Heart left ventricle (tissue), 13 donors: ENCODE measurements at regions not wholly inside any gene's neighbourhood (a gene's known extent, or its start where the extent isn't known, plus 50 kb on each side); places are given as distances from the start of the nearest gene placed in this dataset.

Experiments used
- POLR2A ChIP-seq, 2 donors: fragments of 450-650 bp; IDR thresholded peaks; one replicate each; pipeline ENCODE4 v1.6.1; 2017; ENCODE audit warnings: antibody characterized with exemption in 2 of 2, mild to moderate bottlenecking in 2 of 2, moderate library complexity in 2 of 2
- TF ChIP-seq, protein P1 (sequence below), 12 donors: fragments of 200-600 bp; sonication (generic) in 4 of 12; IDR thresholded peaks; one replicate each; pipeline versions ENCODE4 v1.5.0 to v1.8.0; 2018 to 2022; ENCODE audit warnings: antibody characterized with exemption in 12 of 12, mild to moderate bottlenecking in 5 of 12
- donor health status: ischemic (EF 13 %, LVEDD 7.1; RV severe dilation, severe dysfunction).
- donor health status: DM: no; HTN: yes; CAD: no.
- donor health status: DM: no; HTN: no; CAD: no.
- donor health status: ischemic (EF 25% LVEDD 6.9; RV normal size, moderate dysfunction).
- donor health status: ischemic (EF 25% LVEDD 5.7; RV mildly dilated, moderate dysfunction).
- donor health status: ischemic (EF 35%, LVEDD 5.7; RV mildly dilated, moderate dysfunction).
- donor health status: nonischemic (EF 11% LVEDD 7.7; RV severe dilation, severe dysfunction).
- donor health status: DM: yes; HTN: yes; CAD: no.
- donor health status: PGD.
- donor health status: ischemic (EF 29% LVEDD 5.4; RV normal size, mild dysfunction).
- donor health status: nonischemic (EF 23%, LVEDD 6.1; RV moderate dilation, normal function).

DNA sequence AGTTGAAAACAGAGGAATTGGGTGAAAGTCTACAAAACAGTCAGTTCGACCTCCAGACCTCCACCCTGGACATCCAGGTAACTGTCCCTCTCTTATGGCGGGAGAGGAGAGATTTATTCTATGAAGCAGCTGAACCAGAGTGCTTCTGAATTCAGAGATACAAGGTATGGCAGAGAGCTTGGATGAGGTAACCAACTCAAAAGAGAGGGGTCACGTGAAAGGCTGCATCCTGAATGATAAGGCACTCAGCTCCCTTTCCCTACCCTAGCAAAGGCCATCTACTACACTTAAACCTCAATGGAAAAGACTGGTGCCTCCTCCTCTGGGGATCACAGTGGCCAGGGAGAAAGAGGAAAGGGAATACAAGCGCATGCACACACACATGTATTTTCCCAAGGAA lies 88.4 kb upstream of the KCNA3 start:
- TF ChIP-seq, protein P1, sequence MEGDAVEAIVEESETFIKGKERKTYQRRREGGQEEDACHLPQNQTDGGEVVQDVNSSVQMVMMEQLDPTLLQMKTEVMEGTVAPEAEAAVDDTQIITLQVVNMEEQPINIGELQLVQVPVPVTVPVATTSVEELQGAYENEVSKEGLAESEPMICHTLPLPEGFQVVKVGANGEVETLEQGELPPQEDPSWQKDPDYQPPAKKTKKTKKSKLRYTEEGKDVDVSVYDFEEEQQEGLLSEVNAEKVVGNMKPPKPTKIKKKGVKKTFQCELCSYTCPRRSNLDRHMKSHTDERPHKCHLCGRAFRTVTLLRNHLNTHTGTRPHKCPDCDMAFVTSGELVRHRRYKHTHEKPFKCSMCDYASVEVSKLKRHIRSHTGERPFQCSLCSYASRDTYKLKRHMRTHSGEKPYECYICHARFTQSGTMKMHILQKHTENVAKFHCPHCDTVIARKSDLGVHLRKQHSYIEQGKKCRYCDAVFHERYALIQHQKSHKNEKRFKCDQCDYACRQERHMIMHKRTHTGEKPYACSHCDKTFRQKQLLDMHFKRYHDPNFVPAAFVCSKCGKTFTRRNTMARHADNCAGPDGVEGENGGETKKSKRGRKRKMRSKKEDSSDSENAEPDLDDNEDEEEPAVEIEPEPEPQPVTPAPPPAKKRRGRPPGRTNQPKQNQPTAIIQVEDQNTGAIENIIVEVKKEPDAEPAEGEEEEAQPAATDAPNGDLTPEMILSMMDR (IDR thresholded peaks at IDR 0.05) = no peak
- TF ChIP-seq POLR2A (IDR thresholded peaks at IDR 0.05) = no peak
